HepG2 (cell line): ENCODE measurements at regions not wholly inside any gene's neighbourhood (a gene's known extent, or its start where the extent isn't known, plus 50 kb on each side); places are given as distances from the start of the nearest gene placed in this dataset.

Source experiments
- GPBP1L1 ChIP-seq: sonication (generic); formaldehyde crosslinking; IDR thresholded peaks from 2 replicates; pipeline ENCODE4 v1.5.0; 2020; ENCODE audit warnings: mild to moderate bottlenecking, missing genetic modification reagents
- MNT ChIP-seq: fragments of 450-650 bp; IDR thresholded peaks from 2 replicates; pipeline ENCODE4 v1.6.1; 2016
- RBM22 ChIP-seq: fragments of 200-400 bp; formaldehyde crosslinking; optimal IDR thresholded peaks from 2 replicates; pipeline ENCODE3; 2017; ENCODE audit warnings: mild to moderate bottlenecking, low read length, moderate library complexity
- SNAPC4 ChIP-seq: sonication (generic); formaldehyde crosslinking; IDR thresholded peaks from 2 replicates; pipeline ENCODE4 v1.4.0; 2020; ENCODE audit warnings: mild to moderate bottlenecking, missing genetic modification reagents
- TAF15 ChIP-seq: fragments of 200-400 bp; formaldehyde crosslinking; IDR thresholded peaks from one replicate; pipeline ENCODE4 v1.6.1; 2018; ENCODE audit warnings: mild to moderate bottlenecking, low read depth, low read length; ENCODE audit not compliant: poor library complexity, severe bottlenecking
- ZNF224 ChIP-seq: sonication (generic); formaldehyde crosslinking; IDR thresholded peaks from 2 replicates; pipeline ENCODE4 v1.5.0; 2020; ENCODE audit warnings: mild to moderate bottlenecking, missing genetic modification reagents
- ZNF33B ChIP-seq: sonication (generic); formaldehyde crosslinking; IDR thresholded peaks from 2 replicates; pipeline ENCODE4 v1.5.1; 2020; ENCODE audit warnings: mild to moderate bottlenecking, missing genetic modification reagents
- ZNF557 ChIP-seq: sonication (generic); formaldehyde crosslinking; IDR thresholded peaks from 2 replicates; pipeline ENCODE4 v1.4.0; 2020; ENCODE audit warnings: missing genetic modification reagents
- ZNF768 ChIP-seq: sonication (generic); formaldehyde crosslinking; IDR thresholded peaks from 2 replicates; pipeline ENCODE4 v1.4.0; 2020; ENCODE audit warnings: missing genetic modification reagents
- TF ChIP-seq, protein P1 (sequence below): sonication (generic); formaldehyde crosslinking; IDR thresholded peaks from 2 replicates; pipeline ENCODE4 v1.4.0; 2020; ENCODE audit warnings: missing genetic modification reagents, mild to moderate bottlenecking, borderline replicate concordance
- TF ChIP-seq, protein P2 (sequence below): sonication (generic); formaldehyde crosslinking; IDR thresholded peaks from 2 replicates; pipeline ENCODE4 v1.4.0; 2020; ENCODE audit warnings: missing genetic modification reagents

GRCh38 chr11:126147208-126148111, 64.0 kb downstream of the RPUSD4 start (continued):
- TF ChIP-seq, protein P1, sequence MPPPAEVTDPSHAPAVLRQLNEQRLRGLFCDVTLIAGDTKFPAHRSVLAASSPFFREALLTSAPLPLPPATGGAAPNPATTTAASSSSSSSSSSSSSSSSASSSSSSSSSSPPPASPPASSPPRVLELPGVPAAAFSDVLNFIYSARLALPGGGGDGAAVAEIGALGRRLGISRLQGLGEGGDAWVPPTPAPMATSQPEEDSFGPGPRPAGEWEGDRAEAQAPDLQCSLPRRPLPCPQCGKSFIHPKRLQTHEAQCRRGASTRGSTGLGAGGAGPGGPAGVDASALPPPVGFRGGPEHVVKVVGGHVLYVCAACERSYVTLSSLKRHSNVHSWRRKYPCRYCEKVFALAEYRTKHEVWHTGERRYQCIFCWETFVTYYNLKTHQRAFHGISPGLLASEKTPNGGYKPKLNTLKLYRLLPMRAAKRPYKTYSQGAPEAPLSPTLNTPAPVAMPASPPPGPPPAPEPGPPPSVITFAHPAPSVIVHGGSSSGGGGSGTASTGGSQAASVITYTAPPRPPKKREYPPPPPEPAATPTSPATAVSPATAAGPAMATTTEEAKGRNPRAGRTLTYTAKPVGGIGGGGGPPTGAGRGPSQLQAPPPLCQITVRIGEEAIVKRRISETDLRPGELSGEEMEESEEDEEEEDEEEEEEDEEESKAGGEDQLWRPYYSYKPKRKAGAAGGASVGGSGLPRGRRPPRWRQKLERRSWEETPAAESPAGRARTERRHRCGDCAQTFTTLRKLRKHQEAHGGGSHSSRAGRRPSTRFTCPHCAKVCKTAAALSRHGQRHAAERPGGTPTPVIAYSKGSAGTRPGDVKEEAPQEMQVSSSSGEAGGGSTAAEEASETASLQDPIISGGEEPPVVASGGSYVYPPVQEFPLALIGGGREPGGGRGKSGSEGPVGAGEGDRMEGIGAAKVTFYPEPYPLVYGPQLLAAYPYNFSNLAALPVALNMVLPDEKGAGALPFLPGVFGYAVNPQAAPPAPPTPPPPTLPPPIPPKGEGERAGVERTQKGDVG (CRISPR knock-in tag), result no peak
- TF ChIP-seq GPBP1L1 (CRISPR knock-in tag) (no peak), ZNF33B (no peak), RBM22 (peak; percentile 57), ZNF224 (CRISPR knock-in tag) (no peak), SNAPC4 (CRISPR knock-in tag) (no peak), ZNF557 (CRISPR knock-in tag) (no peak), TAF15 (no peak), MNT (no peak), ZNF768 (no peak; the same call in 1 of the 2 replicates)
- TF ChIP-seq, protein P2, sequence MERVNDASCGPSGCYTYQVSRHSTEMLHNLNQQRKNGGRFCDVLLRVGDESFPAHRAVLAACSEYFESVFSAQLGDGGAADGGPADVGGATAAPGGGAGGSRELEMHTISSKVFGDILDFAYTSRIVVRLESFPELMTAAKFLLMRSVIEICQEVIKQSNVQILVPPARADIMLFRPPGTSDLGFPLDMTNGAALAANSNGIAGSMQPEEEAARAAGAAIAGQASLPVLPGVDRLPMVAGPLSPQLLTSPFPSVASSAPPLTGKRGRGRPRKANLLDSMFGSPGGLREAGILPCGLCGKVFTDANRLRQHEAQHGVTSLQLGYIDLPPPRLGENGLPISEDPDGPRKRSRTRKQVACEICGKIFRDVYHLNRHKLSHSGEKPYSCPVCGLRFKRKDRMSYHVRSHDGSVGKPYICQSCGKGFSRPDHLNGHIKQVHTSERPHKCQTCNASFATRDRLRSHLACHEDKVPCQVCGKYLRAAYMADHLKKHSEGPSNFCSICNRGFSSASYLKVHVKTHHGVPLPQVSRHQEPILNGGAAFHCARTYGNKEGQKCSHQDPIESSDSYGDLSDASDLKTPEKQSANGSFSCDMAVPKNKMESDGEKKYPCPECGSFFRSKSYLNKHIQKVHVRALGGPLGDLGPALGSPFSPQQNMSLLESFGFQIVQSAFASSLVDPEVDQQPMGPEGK, result peak; percentile 99
